PC-3 (cell line): ENCODE measurements at regions not wholly inside any gene's neighbourhood (a gene's known extent, or its start where the extent isn't known, plus 50 kb on each side); places are given as distances from the start of the nearest gene placed in this dataset.

ENCODE experiments used
- ATAC-seq: fragments of 200-7000 bp; cut with Tn5 transposase; 2 replicates; pipeline ENCODE4 v1.9.1; 2020; ENCODE audit warnings: mild to moderate bottlenecking, moderate library complexity
- BruUV-seq: library from RNA; stranded (reverse); fragments of 400-500 nt; replicated peaks from 2 replicates; lab custom pipeline; 2021; lab: Mats Ljungman, UMichigan
- CTCF ChIA-PET: fragments of 300-600 bp; sonication (Branson Sonifier 250); formaldehyde crosslinking; loops from one replicate; lab custom pipeline; 2022; ENCODE audit warnings: antibody characterized with exemption; lab: Charles Lee
- POLR2A ChIA-PET: fragments of 300-600 bp; sonication (Branson Sonifier 250); formaldehyde crosslinking; loops from one replicate; lab custom pipeline; 2022; ENCODE audit warnings: antibody characterized with exemption; ENCODE audit not compliant: unreplicated experiment; lab: Charles Lee
- DNase-seq: peaks from one replicate; pipeline ENCODE4 v3.0.0-alpha.2; 2015
- H2AFZ ChIP-seq: fragments of 300-600 bp; sonication (generic); 2 replicates; pipeline ENCODE4 v1.6.0; 2016; ENCODE audit warnings: antibody characterized with exemption, low read length
- H3F3A ChIP-seq: fragments of 300-600 bp; sonication (generic); one replicate; pipeline ENCODE4 v1.6.0; 2017; ENCODE audit warnings: antibody characterized with exemption, low read length, control low read depth, mild to moderate bottlenecking; ENCODE audit not compliant: unreplicated experiment
- H3K27ac ChIP-seq: fragments of 300-600 bp; sonication (generic); 2 replicates; pipeline ENCODE4 v1.5.1; 2016; ENCODE audit warnings: mild to moderate bottlenecking, low read length
- H3K27me3 ChIP-seq: fragments of 300-600 bp; sonication (generic); 2 replicates; pipeline ENCODE4 v1.6.1; 2016; ENCODE audit warnings: low read length, mixed read lengths
- H3K36me3 ChIP-seq: fragments of 300-600 bp; sonication (generic); 2 replicates; pipeline ENCODE4 v1.6.1; 2016; ENCODE audit warnings: low read depth, mixed run types, low read length, mixed read lengths
- H3K4me1 ChIP-seq: fragments of 300-600 bp; sonication (generic); 2 replicates; pipeline ENCODE4 v1.5.1; 2016; ENCODE audit warnings: low read length; ENCODE audit not compliant: insufficient read depth
- H3K4me2 ChIP-seq: fragments of 300-600 bp; sonication (generic); 2 replicates; pipeline ENCODE4 v1.6.0; 2016; ENCODE audit warnings: low read length
- H3K4me3 ChIP-seq: fragments of 300-600 bp; sonication (generic); 2 replicates; pipeline ENCODE4 v1.5.1; 2016; ENCODE audit warnings: mild to moderate bottlenecking, low read length, mixed read lengths
- H3K79me2 ChIP-seq: fragments of 300-600 bp; sonication (generic); 2 replicates; pipeline ENCODE4 v1.6.1; 2017; ENCODE audit warnings: low read length, mixed read lengths
- H3K9ac ChIP-seq: fragments of 300-600 bp; sonication (generic); 2 replicates; pipeline ENCODE4 v1.6.0; 2016; ENCODE audit warnings: mild to moderate bottlenecking, low read length
- H3K9me2 ChIP-seq: fragments of 300-600 bp; sonication (generic); replicated peaks from 2 replicates; pipeline ENCODE4 v1.6.1; 2016; ENCODE audit warnings: mixed run types, low read length, mixed read lengths
- H3K9me3 ChIP-seq: fragments of 300-600 bp; sonication (generic); 2 replicates; pipeline ENCODE4 v1.6.1; 2016; ENCODE audit warnings: low read length, mixed read lengths
- H4K20me1 ChIP-seq: fragments of 300-600 bp; sonication (generic); 2 replicates; pipeline ENCODE4 v1.6.1; 2016; ENCODE audit warnings: low read length, mixed read lengths
- EZH2 ChIP-seq: fragments of 300-600 bp; sonication (generic); IDR thresholded peaks from one replicate; pipeline ENCODE4 v1.6.1; 2017; ENCODE audit warnings: antibody characterized with exemption, mild to moderate bottlenecking, low read length; ENCODE audit not compliant: unreplicated experiment
- EZH2phosphoT487 ChIP-seq: fragments of 300-600 bp; sonication (generic); IDR thresholded peaks from 2 replicates; pipeline ENCODE4 v1.6.1; 2018; ENCODE audit warnings: mild to moderate bottlenecking, antibody characterized with exemption, low read length, borderline replicate concordance
- intact Hi-C: fragments of 100-400 bp; cut with micrococcal nuclease; formaldehyde crosslinking; loops from 2 replicates; pipeline ENCODE4 v1.9.0; 2023
- TF ChIP-seq, protein P1 (sequence below): fragments of 300-600 bp; sonication (generic); conservative IDR thresholded peaks from 2 replicates; pipeline ENCODE4 v1.5.1; 2017; ENCODE audit warnings: antibody characterized with exemption, low read depth, mild to moderate bottlenecking, low read length

DNA sequence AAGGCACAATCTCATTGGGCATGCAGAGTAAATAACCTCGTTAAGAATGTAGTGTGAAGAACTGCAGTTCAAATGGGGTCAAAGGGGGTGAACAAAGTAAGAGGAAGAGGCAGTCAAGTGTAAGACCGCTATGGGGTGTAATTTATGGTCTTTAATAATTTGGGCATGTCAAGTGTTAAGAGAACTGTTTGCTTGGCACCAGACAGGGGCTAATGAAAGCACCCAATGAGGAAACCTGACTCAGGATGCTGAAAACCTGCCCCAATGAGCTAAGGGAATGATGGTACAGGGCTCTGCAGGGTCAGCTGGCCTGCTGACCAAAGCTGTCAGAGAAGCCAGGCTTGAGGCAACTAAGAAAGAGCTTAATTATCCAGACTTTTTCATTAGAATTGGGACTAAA, 368.1 kb downstream of the DTWD2 start:
- Histone ChIP-seq H3K4me3 (no peak overlapping the region), H3K9ac (no peak overlapping the region), H3K9me2 (no peaks in the 10 kb centered on the region), H3K79me2 (no peaks in the 10 kb centered on the region), H3K27me3 (no peaks in the 10 kb centered on the region), H3K4me2 (no peak overlapping the region), H3K4me1 (no peaks in the 10 kb centered on the region), H3F3A (no peaks in the 10 kb centered on the region), H3K36me3 (no peaks in the 10 kb centered on the region), H4K20me1 (no peaks in the 10 kb centered on the region), H3K27ac (no peak overlapping the region), H3K9me3 (no peaks in the 10 kb centered on the region), H2AFZ (no peak overlapping the region)
- DNase-seq (no peak), ATAC-seq (no peak)
- intact Hi-C loops: no loop called here
- ChIA-PET CTCF (no interaction called here), POLR2A (no interaction called here)
- TF ChIP-seq EZH2phosphoT487 (no peak), EZH2 (no peak)
- TF ChIP-seq, protein P1, sequence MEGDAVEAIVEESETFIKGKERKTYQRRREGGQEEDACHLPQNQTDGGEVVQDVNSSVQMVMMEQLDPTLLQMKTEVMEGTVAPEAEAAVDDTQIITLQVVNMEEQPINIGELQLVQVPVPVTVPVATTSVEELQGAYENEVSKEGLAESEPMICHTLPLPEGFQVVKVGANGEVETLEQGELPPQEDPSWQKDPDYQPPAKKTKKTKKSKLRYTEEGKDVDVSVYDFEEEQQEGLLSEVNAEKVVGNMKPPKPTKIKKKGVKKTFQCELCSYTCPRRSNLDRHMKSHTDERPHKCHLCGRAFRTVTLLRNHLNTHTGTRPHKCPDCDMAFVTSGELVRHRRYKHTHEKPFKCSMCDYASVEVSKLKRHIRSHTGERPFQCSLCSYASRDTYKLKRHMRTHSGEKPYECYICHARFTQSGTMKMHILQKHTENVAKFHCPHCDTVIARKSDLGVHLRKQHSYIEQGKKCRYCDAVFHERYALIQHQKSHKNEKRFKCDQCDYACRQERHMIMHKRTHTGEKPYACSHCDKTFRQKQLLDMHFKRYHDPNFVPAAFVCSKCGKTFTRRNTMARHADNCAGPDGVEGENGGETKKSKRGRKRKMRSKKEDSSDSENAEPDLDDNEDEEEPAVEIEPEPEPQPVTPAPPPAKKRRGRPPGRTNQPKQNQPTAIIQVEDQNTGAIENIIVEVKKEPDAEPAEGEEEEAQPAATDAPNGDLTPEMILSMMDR: no peak
- BruUV-seq: no TSS peak

DNA sequence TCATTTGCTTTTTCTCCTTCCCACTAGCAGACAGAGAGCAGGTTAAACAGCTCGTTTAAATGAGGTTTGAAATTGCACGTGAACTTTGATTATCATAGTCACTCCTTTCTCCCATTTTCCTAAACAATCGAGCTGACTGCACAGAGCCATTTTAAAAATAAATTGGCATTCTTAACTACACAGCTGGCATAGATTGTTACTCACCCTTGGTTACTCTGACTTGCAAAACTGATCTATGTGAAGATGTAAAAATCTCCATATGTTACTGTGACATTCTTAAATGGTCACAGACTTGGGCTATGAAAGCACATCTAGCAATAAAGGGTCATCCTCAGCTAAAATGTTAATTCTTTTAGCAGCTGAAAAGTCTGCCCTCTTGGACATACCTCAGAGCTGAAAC, 368.5 kb downstream of the DTWD2 start:
- ChIA-PET POLR2A (no interaction called here), CTCF (no interaction called here)
- Histone ChIP-seq H3K4me3 (no peak overlapping the region), H3K4me1 (no peaks in the 10 kb centered on the region), H3F3A (no peaks in the 10 kb centered on the region), H3K9me3 (no peaks in the 10 kb centered on the region), H3K9me2 (no peaks in the 10 kb centered on the region), H3K4me2 (no peak overlapping the region), H3K79me2 (no peaks in the 10 kb centered on the region), H4K20me1 (no peaks in the 10 kb centered on the region), H3K9ac (no peak overlapping the region), H3K27ac (no peak overlapping the region), H3K36me3 (no peaks in the 10 kb centered on the region), H3K27me3 (no peaks in the 10 kb centered on the region), H2AFZ (no peak overlapping the region)
- no peak for TF ChIP-seq EZH2phosphoT487
- TF ChIP-seq, protein P1: no peak
- TF ChIP-seq EZH2: no peak
- no TSS peak for BruUV-seq
- intact Hi-C loops: no loop called here
- no peak for DNase-seq
- no peak for ATAC-seq

DNA sequence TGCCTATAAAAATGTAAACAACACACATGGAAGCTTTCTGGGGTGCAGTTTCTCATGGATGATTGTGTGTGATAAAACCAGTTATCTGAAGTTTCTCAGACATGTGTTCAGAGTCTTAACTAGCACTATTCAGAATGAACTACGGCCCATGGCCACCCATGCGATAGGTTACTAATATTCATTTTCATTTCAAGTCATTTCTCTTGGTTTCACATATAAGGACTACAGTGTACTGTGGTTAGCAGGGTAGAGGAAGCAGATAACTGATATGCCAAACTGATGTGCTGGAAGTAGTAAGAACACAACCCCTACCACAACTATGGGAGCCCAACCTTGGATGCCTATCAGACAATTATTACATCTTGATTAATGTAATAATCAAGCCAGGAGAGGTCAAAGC, 372.1 kb downstream of the DTWD2 start:
- Histone ChIP-seq H2AFZ (no peak overlapping the region), H3F3A (no peaks in the 10 kb centered on the region), H3K4me2 (no peak overlapping the region), H3K27me3 (no peaks in the 10 kb centered on the region), H3K4me1 (no peaks in the 10 kb centered on the region), H4K20me1 (no peaks in the 10 kb centered on the region), H3K4me3 (no peak overlapping the region), H3K9me3 (no peaks in the 10 kb centered on the region), H3K9me2 (no peaks in the 10 kb centered on the region), H3K36me3 (no peaks in the 10 kb centered on the region), H3K79me2 (no peaks in the 10 kb centered on the region), H3K27ac (no peak overlapping the region), H3K9ac (no peak overlapping the region)
- TF ChIP-seq EZH2 (no peak), EZH2phosphoT487 (no peak)
- TF ChIP-seq, protein P1: no peak
- ChIA-PET CTCF (no interaction called here), POLR2A (no interaction called here)
- no TSS peak for BruUV-seq
- ATAC-seq (no peak), DNase-seq (no peak)
- intact Hi-C loops: no loop called here
